HepG2 (cell line): ENCODE measurements at regions not wholly inside any gene's neighbourhood (a gene's known extent, or its start where the extent isn't known, plus 50 kb on each side); places are given as distances from the start of the nearest gene placed in this dataset.
A peak's percentile ranks its signal among the peaks of the same experiment; 100 is the strongest.

ENCODE experiments used
- ARID5B ChIP-seq: IDR thresholded peaks from 2 replicates; pipeline ENCODE4 v1.4.0; 2020; ENCODE audit warnings: mild to moderate bottlenecking, missing genetic modification reagents
- EP300 ChIP-seq, 3 experiments: sonication (generic) in 1 of 3; formaldehyde crosslinking in 1 of 3; IDR thresholded peaks; 2 replicates each; pipeline versions ENCODE4 v1.5.1 to v1.6.1; 2011 to 2020; ENCODE audit warnings: low read depth in 2 of 3, low read length in 2 of 3, borderline replicate concordance in 1 of 3, improper control_type of control experiment in 1 of 3, mild to moderate bottlenecking in 1 of 3, missing genetic modification reagents in 1 of 3, moderate library complexity in 1 of 3
- HIC2 ChIP-seq: sonication (generic); formaldehyde crosslinking; IDR thresholded peaks from 2 replicates; pipeline ENCODE4 v1.9.0; 2022; ENCODE audit warnings: low read depth, missing genetic modification reagents
- HIVEP1 ChIP-seq: sonication (generic); formaldehyde crosslinking; IDR thresholded peaks from 2 replicates; pipeline ENCODE4 v1.4.0; 2020; ENCODE audit warnings: mild to moderate bottlenecking, missing genetic modification reagents
- ZBTB40 ChIP-seq, 2 experiments: fragments of 450-650 bp in 1 of 2; sonication (generic) in 1 of 2; formaldehyde crosslinking in 1 of 2; IDR thresholded peaks; 2 replicates each; pipeline versions ENCODE4 v1.6.1 to v1.8.0; 2016 to 2022; ENCODE audit warnings: antibody characterized with exemption in 1 of 2, mild to moderate bottlenecking in 1 of 2, missing genetic modification reagents in 1 of 2
- ZNF292 ChIP-seq: sonication (generic); formaldehyde crosslinking; IDR thresholded peaks from 2 replicates; pipeline ENCODE4 v1.8.1; 2022; ENCODE audit warnings: mild to moderate bottlenecking, low read depth, missing genetic modification reagents, borderline replicate concordance
- ZNF512B ChIP-seq: sonication (generic); formaldehyde crosslinking; IDR thresholded peaks from 2 replicates; pipeline ENCODE4 v1.5.1; 2020; ENCODE audit warnings: missing genetic modification reagents, mild to moderate bottlenecking, borderline replicate concordance
- ZNF607 ChIP-seq: sonication (generic); formaldehyde crosslinking; IDR thresholded peaks from 2 replicates; pipeline ENCODE4 v1.5.1; 2020; ENCODE audit warnings: missing genetic modification reagents, mild to moderate bottlenecking, borderline replicate concordance
- ZNF720 ChIP-seq: sonication (generic); formaldehyde crosslinking; IDR thresholded peaks from 2 replicates; pipeline ENCODE4 v1.4.0; 2020; ENCODE audit warnings: missing genetic modification reagents
- ZSCAN30 ChIP-seq: sonication (generic); formaldehyde crosslinking; IDR thresholded peaks from 2 replicates; pipeline ENCODE4 v1.5.0; 2020; ENCODE audit warnings: mild to moderate bottlenecking, missing genetic modification reagents

GRCh38 chr3:145518639-145519038 lies 642.3 kb downstream of the PLOD2 start (continued):
- TF ChIP-seq ZBTB40 (IDR thresholded peaks at IDR 0.05) (no peak), ZBTB40 (CRISPR knock-in tag; IDR thresholded peaks at IDR 0.05) (no peak), ZSCAN30 (CRISPR knock-in tag) (no peak), HIVEP1 (CRISPR knock-in tag) (no peak), ZNF292 (no peak), HIC2 (CRISPR knock-in tag) (no peak), ZNF512B (CRISPR knock-in tag) (no peak), ZNF720 (no peak), ARID5B (CRISPR knock-in tag) (peak; percentile 83), ZNF607 (no peak), EP300 (IDR thresholded peaks at IDR 0.05; ENCODE audit: low read depth in 2 of 2, low read length in 2 of 2) (peak in 1 of 2 experiments; percentile 61; a peak in 2 of 4 replicates), EP300 (CRISPR knock-in tag; IDR thresholded peaks at IDR 0.05; ENCODE audit: borderline replicate concordance) (no peak)
